NCI-H774 (cell line): ENCODE measurements at regions not wholly inside any gene's neighbourhood (a gene's known extent, or its start where the extent isn't known, plus 50 kb on each side); places are given as distances from the start of the nearest gene placed in this dataset.

ENCODE experiments used
- DNase-seq: peaks from one replicate; lab custom pipeline; 2025; lab: John Stamatoyannopoulos, UW

DNA sequence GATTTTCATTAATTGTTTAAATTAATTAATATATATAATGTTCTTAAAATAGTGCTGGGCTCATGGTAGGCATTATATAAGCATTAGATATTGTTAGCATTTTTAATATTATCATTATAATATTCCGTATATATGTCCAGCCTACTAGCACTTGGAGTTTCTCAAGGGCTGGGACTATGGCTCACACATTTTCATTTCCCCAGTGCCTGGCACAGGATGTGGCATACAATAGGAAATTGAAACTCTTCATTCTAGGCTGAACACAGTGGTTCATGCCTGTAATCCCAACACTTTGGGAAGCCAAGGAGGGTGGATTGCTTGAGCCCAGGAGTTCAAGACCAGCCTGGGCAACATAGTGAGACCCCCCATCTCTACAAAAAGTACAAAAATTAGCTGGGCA is 170.4 kb downstream of the RSL24D1 start:
- no peak for DNase-seq

DNA sequence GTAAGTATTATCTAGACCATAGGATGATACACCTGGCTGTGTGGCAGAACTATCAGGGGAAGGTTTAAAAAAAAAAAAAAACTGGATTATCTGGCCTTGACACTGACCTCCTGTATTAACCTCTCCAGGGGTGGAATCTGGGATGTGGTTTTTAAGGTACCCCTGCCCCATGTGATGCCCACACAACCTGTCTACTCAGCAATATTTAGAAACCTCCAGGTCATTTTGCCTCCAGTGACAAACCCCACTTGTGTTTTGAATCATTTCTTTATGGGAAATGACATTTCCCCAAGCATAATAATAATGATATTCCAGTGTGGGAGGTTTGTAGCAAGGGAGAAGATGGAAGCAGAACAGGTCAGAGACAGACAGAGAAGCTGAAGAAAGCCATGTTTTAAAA is 179.1 kb downstream of the RSL24D1 start:
- DNase-seq = no peak

- no peak for DNase-seq
Measured at GRCh38 chr15:55016225-55016624, 180.5 kb downstream of the RSL24D1 start.

DNA sequence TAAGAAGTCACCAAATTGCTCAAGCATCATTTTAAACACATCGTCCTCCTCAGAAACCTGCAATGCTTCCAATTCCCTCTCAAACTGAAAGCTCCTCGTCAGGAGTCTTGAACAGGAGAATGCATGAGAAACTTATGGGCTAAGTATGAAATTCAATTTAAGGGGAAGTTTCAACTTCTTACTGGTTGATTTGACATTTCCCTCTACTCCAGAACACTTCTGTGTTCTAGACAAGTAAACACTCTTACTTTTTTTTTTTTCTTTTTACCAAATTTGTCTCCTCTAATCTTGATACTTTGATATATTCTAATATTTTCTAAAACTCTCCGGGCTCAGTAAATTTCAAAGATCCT is 181.7 kb downstream of the RSL24D1 start:
- no peak for DNase-seq

DNA sequence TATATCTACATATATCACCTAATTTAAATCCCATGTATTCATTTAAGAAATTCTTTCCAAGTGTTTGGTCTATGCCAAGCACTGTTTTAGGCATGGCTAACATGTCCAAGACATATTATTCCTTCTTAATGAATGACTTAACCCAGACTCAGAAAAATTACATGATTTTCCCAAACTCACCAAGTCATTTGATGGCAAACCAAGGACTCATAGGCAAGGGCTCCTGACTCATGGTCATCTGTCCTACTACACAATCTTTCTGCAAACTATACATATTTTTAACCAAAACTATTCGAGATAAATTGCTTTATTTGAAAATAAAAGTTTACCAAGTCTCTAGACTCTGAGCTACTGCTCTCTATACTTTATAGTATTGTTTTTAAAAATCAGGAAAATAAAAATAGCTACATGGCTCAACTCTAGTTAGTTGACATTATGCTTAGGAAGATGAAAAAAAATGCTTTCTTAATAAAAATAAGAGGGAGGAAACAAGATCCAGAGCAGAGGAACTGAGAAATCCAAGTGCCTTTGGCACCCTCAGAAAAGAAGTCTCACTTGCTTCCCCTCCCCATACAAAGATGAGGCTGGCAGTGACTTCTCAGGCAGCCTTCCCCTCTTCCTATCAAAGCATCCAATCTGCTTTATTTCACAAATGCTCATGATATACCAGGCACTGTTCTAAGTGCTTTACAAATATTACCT is 182.2 kb downstream of the RSL24D1 start:
- DNase-seq = no peak

DNA sequence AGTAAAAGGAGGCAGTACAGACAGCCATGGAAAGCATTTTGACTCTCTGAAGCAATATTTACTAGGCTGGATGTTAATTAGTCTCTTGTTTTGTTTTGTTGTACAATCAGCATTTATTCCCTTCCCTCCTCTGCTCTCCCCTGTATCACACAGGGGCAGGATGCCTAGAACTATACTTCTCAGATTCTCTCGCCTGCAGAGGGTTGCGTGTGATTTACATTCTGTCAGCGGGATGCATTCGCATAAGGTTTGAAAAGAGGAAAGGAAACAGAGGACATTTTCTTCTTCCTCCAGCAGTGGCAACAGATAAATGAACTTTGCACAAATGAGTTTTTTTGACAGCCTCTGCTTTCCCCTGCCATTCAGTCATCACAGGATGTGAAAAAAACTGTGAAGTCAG is 188.3 kb downstream of the RSL24D1 start:
- DNase-seq = no peak

- no peak for DNase-seq
Measured at GRCh38 chr15:55007561-55007960, 189.2 kb downstream of the RSL24D1 start.

DNA sequence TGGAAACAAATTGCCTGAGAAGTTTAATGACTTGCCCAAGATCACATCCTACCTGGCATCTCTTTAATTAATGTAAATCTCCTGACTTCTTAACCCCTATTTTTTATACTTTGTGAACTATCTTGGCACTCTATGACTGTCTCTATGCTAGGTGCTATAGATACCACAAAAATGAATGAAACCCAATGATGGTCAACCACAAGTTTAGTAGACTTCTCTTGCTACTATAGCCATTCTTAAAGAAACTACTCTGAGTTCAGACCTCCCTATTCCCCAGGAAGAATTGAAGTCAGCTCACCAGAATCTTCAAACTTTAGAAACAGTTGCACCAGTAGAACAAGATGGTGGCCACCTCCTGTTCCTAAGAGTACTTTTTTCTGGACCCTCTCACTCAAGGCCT is 191.1 kb downstream of the RSL24D1 start:
- DNase-seq = no peak

- DNase-seq = no peak
Measured at GRCh38 chr15:55003965-55004873, 192.5 kb downstream of the RSL24D1 start.

GRCh38 chr15:54998661-54999060 is 198.1 kb downstream of the RSL24D1 start:
- DNase-seq = no peak

DNA sequence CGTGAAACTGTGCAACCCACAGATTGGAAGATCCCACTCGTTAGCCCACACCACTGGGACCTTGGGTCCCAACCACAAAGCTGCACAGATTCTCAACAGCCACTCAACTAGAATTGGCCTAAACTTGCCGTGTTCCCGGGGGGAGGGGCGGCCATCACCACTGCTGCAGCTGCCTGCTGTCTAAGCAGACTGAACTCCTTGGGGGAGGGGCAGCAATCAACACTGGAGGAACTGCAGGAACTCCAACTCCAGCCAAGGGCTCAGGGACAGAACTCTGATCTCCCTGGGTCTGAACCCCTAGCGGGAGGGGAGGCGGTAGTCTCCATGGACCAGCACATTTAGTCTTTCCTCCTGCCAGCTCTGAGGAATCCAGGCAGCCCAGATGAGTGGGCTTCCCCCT is 205.9 kb downstream of the RSL24D1 start:
- DNase-seq = no peak

DNA sequence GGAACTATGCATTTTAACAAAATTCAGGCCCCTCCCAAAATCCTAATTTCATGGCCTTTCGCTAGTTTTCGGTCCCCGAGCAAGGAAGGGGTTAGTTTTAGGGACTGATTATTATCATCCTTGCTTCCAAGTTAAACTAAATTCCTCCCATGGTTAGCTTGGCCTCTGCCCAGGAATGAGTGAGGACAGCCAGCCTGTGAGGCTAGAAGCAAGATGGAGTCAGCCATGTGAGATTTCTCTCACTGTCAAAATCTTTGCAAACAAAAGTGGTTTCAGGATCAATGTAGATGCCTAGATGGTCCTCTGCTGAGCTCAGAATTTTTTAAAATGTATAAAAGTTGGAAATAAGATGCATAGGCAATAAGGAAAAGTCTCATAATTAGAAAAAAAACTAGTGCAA is 208.9 kb downstream of the RSL24D1 start:
- no peak for DNase-seq

GRCh38 chr15:54979964-54980363 is 216.8 kb downstream of the RSL24D1 start:
- DNase-seq = no peak

DNA sequence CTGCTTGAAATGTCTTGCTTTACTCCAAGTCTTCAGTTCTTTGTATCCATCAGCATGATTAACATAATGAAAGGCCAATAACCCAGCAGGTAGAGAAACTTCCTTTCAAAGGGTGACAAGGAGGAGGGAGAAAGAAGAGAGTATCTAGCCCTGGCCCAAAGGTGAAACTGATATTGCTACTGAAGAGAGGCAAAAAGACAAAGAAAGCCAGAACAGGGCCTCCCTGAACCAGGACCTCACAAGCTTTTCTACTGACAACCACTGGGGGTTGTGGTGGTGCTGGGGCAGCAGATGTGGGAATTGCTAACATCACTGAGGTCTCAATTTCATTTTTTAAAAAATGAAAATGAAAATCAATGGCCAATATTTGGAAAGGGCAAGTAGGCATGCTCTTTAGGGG is 234.1 kb downstream of the RSL24D1 start:
- no peak for DNase-seq

GRCh38 chr15:54960266-54960665 is 236.5 kb downstream of the RSL24D1 start:
- DNase-seq = no peak

GRCh38 chr15:54941417-54941816 is 255.3 kb downstream of the RSL24D1 start:
- DNase-seq = no peak

DNA sequence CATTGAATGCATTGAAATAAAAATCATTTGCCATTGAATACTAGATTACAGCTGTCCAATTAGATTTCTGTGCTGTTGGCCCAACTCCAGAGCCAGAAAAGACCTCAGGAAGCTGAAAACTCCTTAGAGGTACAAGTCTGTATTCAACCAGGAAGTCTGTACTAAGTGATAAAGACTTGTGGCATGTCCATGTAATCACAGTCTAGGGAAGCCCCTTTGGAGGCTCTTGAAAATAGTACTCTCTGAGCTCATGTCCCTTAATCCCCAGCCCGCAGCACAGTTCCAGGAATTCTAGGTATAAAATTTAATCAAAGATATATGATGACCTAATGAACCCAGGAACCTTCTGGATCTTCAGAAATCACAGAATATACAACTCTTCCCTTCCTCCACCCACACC is 279.4 kb downstream of the RSL24D1 start:
- DNase-seq = no peak

- no peak for DNase-seq
Measured at GRCh38 chr15:54915380-54915779, 281.4 kb downstream of the RSL24D1 start.

DNA sequence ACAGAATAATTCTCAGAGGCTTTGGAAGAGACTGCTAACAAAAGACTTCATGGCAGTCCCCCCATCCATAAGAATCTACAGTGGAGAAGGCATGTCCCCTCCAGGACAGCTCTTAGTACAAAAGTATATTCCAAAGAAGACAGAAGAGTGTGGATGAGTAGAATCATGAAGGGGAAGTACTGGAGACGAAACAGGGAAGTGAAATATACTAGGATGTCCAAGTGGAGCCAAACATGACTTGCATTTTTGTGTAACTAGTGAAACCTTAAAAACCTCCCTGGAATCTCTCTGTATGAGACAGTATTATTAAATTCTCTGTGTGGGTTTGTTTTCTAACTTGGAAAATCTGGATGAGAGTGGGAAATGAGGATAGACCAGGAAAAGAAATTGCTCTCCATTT is 312.4 kb downstream of the RSL24D1 start:
- no peak for DNase-seq

DNA sequence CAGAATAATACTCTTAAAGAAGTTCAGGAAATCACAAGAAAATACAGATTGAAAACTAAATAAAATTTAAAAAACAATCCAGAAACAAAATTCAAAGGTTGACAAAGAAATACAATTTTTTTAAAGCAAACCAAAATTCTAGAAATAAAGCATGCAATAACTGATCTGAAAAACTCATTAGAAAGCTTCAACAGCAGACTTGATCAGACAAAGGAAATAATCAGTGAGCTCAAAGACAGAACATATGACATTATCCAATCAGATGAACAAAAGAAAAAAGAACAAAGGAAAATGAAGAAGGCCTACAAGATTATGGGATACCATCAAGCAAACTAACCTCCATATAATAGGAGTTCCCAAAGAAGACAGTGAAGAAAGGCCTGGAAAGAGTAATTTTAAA is 336.8 kb downstream of the RSL24D1 start:
- no peak for DNase-seq

GRCh38 chr15:54854667-54855066 is 342.1 kb downstream of the RSL24D1 start:
- no peak for DNase-seq

DNA sequence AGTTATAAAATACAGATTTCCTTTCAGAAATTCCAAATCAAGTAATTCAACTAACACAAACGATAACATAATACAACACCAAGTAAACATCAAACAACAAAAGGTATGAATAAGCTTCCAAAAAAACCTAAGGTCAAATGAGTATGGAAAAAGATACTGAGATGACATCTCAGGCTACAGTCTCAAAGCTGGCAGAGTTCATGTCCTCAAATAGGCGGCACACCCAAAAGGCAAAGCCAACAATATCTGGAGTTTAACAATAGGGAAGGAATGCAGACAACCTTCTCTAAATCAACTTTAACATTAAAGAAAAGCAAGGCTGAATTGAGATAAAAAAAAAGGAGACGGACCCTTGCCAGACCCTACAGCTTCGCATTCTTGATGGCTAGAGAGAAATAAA is 346.6 kb downstream of the RSL24D1 start:
- DNase-seq = no peak

- no peak for DNase-seq
Measured at GRCh38 chr15:54843006-54843405, 353.7 kb downstream of the RSL24D1 start.
